SK-N-SH (cell line): ENCODE measurements at regions not wholly inside any gene's neighbourhood (a gene's known extent, or its start where the extent isn't known, plus 50 kb on each side); places are given as distances from the start of the nearest gene placed in this dataset.

Experiments used
- CTCF ChIA-PET: fragments of 300-600, 350-600 bp; formaldehyde crosslinking; extraction: SDS; loops from one replicate; lab custom pipeline; 2021; lab: Yijun Ruan, JAX
- POLR2A ChIA-PET: fragments of 350-600 bp; sonication (Branson Sonifier 250); formaldehyde crosslinking; extraction: SDS; loops from one replicate; lab custom pipeline; 2020; ENCODE audit warnings: antibody characterized with exemption, inconsistent platforms; lab: Yijun Ruan, JAX
- DNase-seq: peaks from one replicate; pipeline ENCODE4 v3.0.0; 2012
- H2AFZ ChIP-seq: fragments of 200-600 bp; sonication (generic); 2 replicates; pipeline ENCODE4 v1.8.1; 2016; ENCODE audit warnings: antibody characterized with exemption, mild to moderate bottlenecking, low read depth
- H3F3A ChIP-seq: fragments of 200-600 bp; sonication (generic); replicated peaks from 2 replicates; pipeline ENCODE3; 2016; ENCODE audit warnings: antibody characterized with exemption, mild to moderate bottlenecking; ENCODE audit not compliant: insufficient read depth
- H3K27ac ChIP-seq, 2 experiments: fragments of 200-500 bp in 1 of 2; fragments of 200-600 bp in 1 of 2; sonication (Bioruptor generic) in 1 of 2; sonication (generic), shearing (Covaris generic) in 1 of 2; 2 replicates each; pipeline versions ENCODE4 v1.5.1 to v1.6.1; 2014 to 2016; ENCODE audit warnings: low read depth in 2 of 2, inconsistent platforms in 1 of 2, low read length in 1 of 2, mild to moderate bottlenecking in 1 of 2, mixed read lengths in 1 of 2
- H3K27me3 ChIP-seq: fragments of 200-600 bp; sonication (generic), shearing (Covaris generic); 2 replicates; pipeline ENCODE4 v1.6.1; 2016; ENCODE audit warnings: mixed run types; ENCODE audit not compliant: insufficient read depth
- H3K36me3 ChIP-seq, 2 experiments: fragments of 200-500 bp in 1 of 2; fragments of 200-600 bp in 1 of 2; sonication (Bioruptor generic) in 1 of 2; sonication (generic) in 1 of 2; replicated peaks in 1 of 2; 2 replicates each; pipeline versions ENCODE3 to v1.5.1; 2014 to 2016; ENCODE audit warnings: low read length in 1 of 2, mild to moderate bottlenecking in 1 of 2; ENCODE audit not compliant: insufficient read depth in 2 of 2, control insufficient read depth in 1 of 2
- H3K4me1 ChIP-seq, 2 experiments: fragments of 200-500 bp in 1 of 2; fragments of 200-600 bp in 1 of 2; sonication (Bioruptor generic) in 1 of 2; sonication (generic), shearing (Covaris generic) in 1 of 2; 2 replicates each; pipeline versions ENCODE4 v1.5.1 to v1.6.1; 2014 to 2016; ENCODE audit warnings: low read depth in 1 of 2, low read length in 1 of 2, mixed run types in 1 of 2; ENCODE audit not compliant: insufficient read depth in 2 of 2, control insufficient read depth in 1 of 2
- H3K4me2 ChIP-seq: fragments of 200-600 bp; sonication (generic), shearing (Covaris generic); 2 replicates; pipeline ENCODE4 v1.6.1; 2017; ENCODE audit warnings: mixed run types
- H3K4me3 ChIP-seq, 2 experiments: fragments of 200-500 bp in 1 of 2; fragments of 200-600 bp in 1 of 2; sonication (Bioruptor generic) in 1 of 2; sonication (generic), shearing (Covaris generic) in 1 of 2; 2 replicates each; pipeline versions ENCODE4 v1.5.1 to v1.8.1; 2014 to 2016; ENCODE audit warnings: low read depth in 2 of 2, inconsistent platforms in 1 of 2, low read length in 1 of 2, mild to moderate bottlenecking in 1 of 2, mixed read lengths in 1 of 2, moderate library complexity in 1 of 2
- H3K79me2 ChIP-seq: fragments of 200-600 bp; sonication (generic); 2 replicates; pipeline ENCODE4 v1.8.1; 2017; ENCODE audit warnings: mild to moderate bottlenecking; ENCODE audit not compliant: insufficient read depth
- H3K9ac ChIP-seq: fragments of 200-600 bp; sonication (generic); 2 replicates; pipeline ENCODE4 v1.6.1; 2017; ENCODE audit warnings: mixed run types
- H3K9me2 ChIP-seq: fragments of 200-600 bp; sonication (generic); 2 replicates; pipeline ENCODE4 v1.6.1; 2017; ENCODE audit warnings: mixed run types
- H3K9me3 ChIP-seq: fragments of 200-600 bp; sonication (generic); 2 replicates; pipeline ENCODE4 v1.6.1; 2017; ENCODE audit warnings: mixed run types, mild to moderate bottlenecking, moderate library complexity
- H4K20me1 ChIP-seq: fragments of 200-600 bp; sonication (generic); 2 replicates; pipeline ENCODE4 v1.6.1; 2017; ENCODE audit warnings: mild to moderate bottlenecking, mixed run types; ENCODE audit not compliant: insufficient read depth
- CHD2 ChIP-seq: fragments of 150-350 bp; IDR thresholded peaks from 2 replicates; pipeline ENCODE4 v1.6.1; 2018; ENCODE audit warnings: low read length; ENCODE audit not compliant: partially characterized antibody
- ELF1 ChIP-seq: IDR thresholded peaks from 2 replicates; pipeline ENCODE4 v1.4.0; 2012
- EP300 ChIP-seq, 2 experiments: IDR thresholded peaks; 2 replicates each; pipeline versions ENCODE4 v1.4.0 to v1.6.1; 2012; ENCODE audit warnings: borderline replicate concordance in 1 of 2, low read depth in 1 of 2, low read length in 1 of 2
- FOXJ3 ChIP-seq: sonication (generic); formaldehyde crosslinking; IDR thresholded peaks from 2 replicates; pipeline ENCODE4 v1.5.1; 2020; ENCODE audit warnings: mild to moderate bottlenecking, missing genetic modification reagents
- FOXM1 ChIP-seq: IDR thresholded peaks from 2 replicates; pipeline ENCODE4 v1.4.0; 2012; ENCODE audit warnings: low read depth, mild to moderate bottlenecking
- JUND ChIP-seq: IDR thresholded peaks from 2 replicates; pipeline ENCODE4 v1.4.0; 2012
- MEF2A ChIP-seq: IDR thresholded peaks from 2 replicates; pipeline ENCODE4 v1.4.0; 2012; ENCODE audit warnings: low read depth, borderline replicate concordance
- MXI1 ChIP-seq: IDR thresholded peaks from 2 replicates; pipeline ENCODE4 v1.6.1; 2012; ENCODE audit warnings: mild to moderate bottlenecking, low read depth, low read length, improper control_type of control experiment
- RCOR1 ChIP-seq: fragments of 150-350 bp; IDR thresholded peaks from 2 replicates; pipeline ENCODE4 v1.6.1; 2017; ENCODE audit warnings: antibody characterized with exemption, low read length
- RFX5 ChIP-seq: IDR thresholded peaks from 2 replicates; pipeline ENCODE4 v1.6.1; 2012; ENCODE audit warnings: mild to moderate bottlenecking, improper control_type of control experiment, low read length
- SIN3A ChIP-seq: IDR thresholded peaks from 2 replicates; pipeline ENCODE4 v1.6.1; 2012; ENCODE audit warnings: low read depth, mild to moderate bottlenecking, low read length, moderate library complexity, borderline replicate concordance
- TAF1 ChIP-seq: IDR thresholded peaks from 2 replicates; pipeline ENCODE4 v1.6.1; 2012; ENCODE audit warnings: low read depth, mild to moderate bottlenecking, low read length, moderate library complexity, borderline replicate concordance
- TCF12 ChIP-seq: IDR thresholded peaks from 2 replicates; pipeline ENCODE4 v1.4.0; 2012
- TEAD4 ChIP-seq: IDR thresholded peaks from 2 replicates; pipeline ENCODE4 v1.4.0; 2012; ENCODE audit warnings: mild to moderate bottlenecking, borderline replicate concordance; ENCODE audit not compliant: insufficient read depth
- USF1 ChIP-seq: IDR thresholded peaks from 2 replicates; pipeline ENCODE4 v1.4.0; 2012; ENCODE audit warnings: low read depth, borderline replicate concordance
- YY1 ChIP-seq: IDR thresholded peaks from 2 replicates; pipeline ENCODE4 v1.4.0; 2012; ENCODE audit warnings: low read depth, mild to moderate bottlenecking
- WGBS: methylation state at CpG from one replicate; pipeline ENCODE4 v1.1.6; 2017; ENCODE audit warnings: low lambda C conversion rate; 5-methylcytosine and 5-hydroxymethylcytosine counted together
- TF ChIP-seq, protein P1 (sequence below): fragments of 200-600 bp; sonication (generic); IDR thresholded peaks from 2 replicates; pipeline ENCODE4 v1.6.1; 2017; ENCODE audit warnings: antibody characterized with exemption, mild to moderate bottlenecking, moderate library complexity
- TF ChIP-seq, protein P2 (sequence below): IDR thresholded peaks from 2 replicates; pipeline ENCODE4; 2012
- TF ChIP-seq, protein P3 (sequence below): IDR thresholded peaks from 2 replicates; pipeline ENCODE4 v1.6.1; 2012; ENCODE audit warnings: mild to moderate bottlenecking, low read depth, low read length, moderate library complexity

- Histone ChIP-seq H2AFZ (no peak overlapping the region), H3K4me2 (no peak overlapping the region), H4K20me1 (no peaks in the 10 kb centered on the region), H3K79me2 (no peaks in the 10 kb centered on the region), H3K27me3 (no peaks in the 10 kb centered on the region), H3K4me3 (no peak overlapping the region), H3K4me1 (no peaks in the 10 kb centered on the region; a peak in 1 of 4 replicates), H3K27ac (no peak overlapping the region), H3F3A (peaks cover 1% of the 10 kb centered on the region), H3K9ac (no peak overlapping the region)
- 91% methylated on average over 10 of the region's 11 CpGs for WGBS
- no peak for TF ChIP-seq CHD2
- TF ChIP-seq MEF2A, result no peak
- no peak for TF ChIP-seq EP300 (IDR thresholded peaks at IDR 0.05; ENCODE audit: borderline replicate concordance in 1 of 2, low read depth in 1 of 2, low read length in 1 of 2)
- TF ChIP-seq RFX5, result no peak
- no peak for TF ChIP-seq TAF1
- no peak for TF ChIP-seq TCF12
- no peak for TF ChIP-seq SIN3A
- TF ChIP-seq, protein P1, sequence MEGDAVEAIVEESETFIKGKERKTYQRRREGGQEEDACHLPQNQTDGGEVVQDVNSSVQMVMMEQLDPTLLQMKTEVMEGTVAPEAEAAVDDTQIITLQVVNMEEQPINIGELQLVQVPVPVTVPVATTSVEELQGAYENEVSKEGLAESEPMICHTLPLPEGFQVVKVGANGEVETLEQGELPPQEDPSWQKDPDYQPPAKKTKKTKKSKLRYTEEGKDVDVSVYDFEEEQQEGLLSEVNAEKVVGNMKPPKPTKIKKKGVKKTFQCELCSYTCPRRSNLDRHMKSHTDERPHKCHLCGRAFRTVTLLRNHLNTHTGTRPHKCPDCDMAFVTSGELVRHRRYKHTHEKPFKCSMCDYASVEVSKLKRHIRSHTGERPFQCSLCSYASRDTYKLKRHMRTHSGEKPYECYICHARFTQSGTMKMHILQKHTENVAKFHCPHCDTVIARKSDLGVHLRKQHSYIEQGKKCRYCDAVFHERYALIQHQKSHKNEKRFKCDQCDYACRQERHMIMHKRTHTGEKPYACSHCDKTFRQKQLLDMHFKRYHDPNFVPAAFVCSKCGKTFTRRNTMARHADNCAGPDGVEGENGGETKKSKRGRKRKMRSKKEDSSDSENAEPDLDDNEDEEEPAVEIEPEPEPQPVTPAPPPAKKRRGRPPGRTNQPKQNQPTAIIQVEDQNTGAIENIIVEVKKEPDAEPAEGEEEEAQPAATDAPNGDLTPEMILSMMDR, result no peak
- TF ChIP-seq, protein P2, sequence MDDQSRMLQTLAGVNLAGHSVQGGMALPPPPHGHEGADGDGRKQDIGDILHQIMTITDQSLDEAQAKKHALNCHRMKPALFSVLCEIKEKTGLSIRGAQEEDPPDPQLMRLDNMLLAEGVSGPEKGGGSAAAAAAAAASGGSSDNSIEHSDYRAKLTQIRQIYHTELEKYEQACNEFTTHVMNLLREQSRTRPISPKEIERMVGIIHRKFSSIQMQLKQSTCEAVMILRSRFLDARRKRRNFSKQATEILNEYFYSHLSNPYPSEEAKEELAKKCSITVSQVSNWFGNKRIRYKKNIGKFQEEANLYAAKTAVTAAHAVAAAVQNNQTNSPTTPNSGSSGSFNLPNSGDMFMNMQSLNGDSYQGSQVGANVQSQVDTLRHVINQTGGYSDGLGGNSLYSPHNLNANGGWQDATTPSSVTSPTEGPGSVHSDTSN, result no peak
- no peak for TF ChIP-seq FOXM1
- TF ChIP-seq FOXJ3, result no peak
- no peak for TF ChIP-seq TEAD4
- no peak for TF ChIP-seq ELF1
- TF ChIP-seq USF1, result no peak
- TF ChIP-seq, all 33 proteins: peak for 0
- peaks cover 5% of the 10 kb centered on the region for H3K9me3 ChIP-seq
- CTCF ChIA-PET, result no interaction called here
- POLR2A ChIA-PET, result no interaction called here
- no peaks in the 10 kb centered on the region for H3K9me2 ChIP-seq
- peaks cover 0 to 50% of the 10 kb centered on the region in 2 experiments for H3K36me3 ChIP-seq
- DNase-seq, result no peak
Measured at GRCh38 chr12:116402163-116402939, 124.9 kb upstream of the MED13L start.

DNA sequence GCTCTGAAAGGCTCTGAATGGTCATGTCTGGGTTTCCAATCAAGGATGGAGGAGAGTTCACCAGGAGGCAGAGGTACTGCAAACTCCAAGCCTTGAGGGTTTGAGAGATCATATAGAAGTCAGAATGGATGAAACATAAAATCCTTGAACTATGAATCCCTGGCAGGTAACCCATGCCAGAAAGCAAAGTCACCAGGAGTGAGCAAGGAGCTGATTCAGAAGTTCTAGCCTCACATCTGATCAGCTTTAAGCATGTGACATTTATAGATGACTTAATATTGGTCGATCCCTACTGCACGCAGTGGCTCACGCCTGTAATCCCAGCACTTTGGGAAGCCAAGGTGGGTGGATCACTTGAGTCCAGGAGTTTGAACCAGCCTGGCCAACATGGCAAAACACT is 126.1 kb upstream of the MED13L start:
- Histone ChIP-seq H3K79me2 (no peaks in the 10 kb centered on the region), H3K27ac (no peak overlapping the region), H3K9ac (no peak overlapping the region), H3K27me3 (no peaks in the 10 kb centered on the region), H4K20me1 (no peaks in the 10 kb centered on the region), H3K4me3 (no peak overlapping the region), H2AFZ (no peak overlapping the region), H3K4me2 (no peak overlapping the region), H3K36me3 (peaks cover 0 to 41% of the 10 kb centered on the region in 2 experiments), H3K9me2 (no peaks in the 10 kb centered on the region), H3K9me3 (peaks cover 5% of the 10 kb centered on the region), H3F3A (no peaks in the 10 kb centered on the region), H3K4me1 (no peaks in the 10 kb centered on the region; a peak in 1 of 4 replicates)
- ChIA-PET POLR2A (no interaction called here), CTCF (no interaction called here)
- no peak for DNase-seq
- 75% methylated on average over 3 of the region's 3 CpGs for WGBS
- TF ChIP-seq, protein P3, sequence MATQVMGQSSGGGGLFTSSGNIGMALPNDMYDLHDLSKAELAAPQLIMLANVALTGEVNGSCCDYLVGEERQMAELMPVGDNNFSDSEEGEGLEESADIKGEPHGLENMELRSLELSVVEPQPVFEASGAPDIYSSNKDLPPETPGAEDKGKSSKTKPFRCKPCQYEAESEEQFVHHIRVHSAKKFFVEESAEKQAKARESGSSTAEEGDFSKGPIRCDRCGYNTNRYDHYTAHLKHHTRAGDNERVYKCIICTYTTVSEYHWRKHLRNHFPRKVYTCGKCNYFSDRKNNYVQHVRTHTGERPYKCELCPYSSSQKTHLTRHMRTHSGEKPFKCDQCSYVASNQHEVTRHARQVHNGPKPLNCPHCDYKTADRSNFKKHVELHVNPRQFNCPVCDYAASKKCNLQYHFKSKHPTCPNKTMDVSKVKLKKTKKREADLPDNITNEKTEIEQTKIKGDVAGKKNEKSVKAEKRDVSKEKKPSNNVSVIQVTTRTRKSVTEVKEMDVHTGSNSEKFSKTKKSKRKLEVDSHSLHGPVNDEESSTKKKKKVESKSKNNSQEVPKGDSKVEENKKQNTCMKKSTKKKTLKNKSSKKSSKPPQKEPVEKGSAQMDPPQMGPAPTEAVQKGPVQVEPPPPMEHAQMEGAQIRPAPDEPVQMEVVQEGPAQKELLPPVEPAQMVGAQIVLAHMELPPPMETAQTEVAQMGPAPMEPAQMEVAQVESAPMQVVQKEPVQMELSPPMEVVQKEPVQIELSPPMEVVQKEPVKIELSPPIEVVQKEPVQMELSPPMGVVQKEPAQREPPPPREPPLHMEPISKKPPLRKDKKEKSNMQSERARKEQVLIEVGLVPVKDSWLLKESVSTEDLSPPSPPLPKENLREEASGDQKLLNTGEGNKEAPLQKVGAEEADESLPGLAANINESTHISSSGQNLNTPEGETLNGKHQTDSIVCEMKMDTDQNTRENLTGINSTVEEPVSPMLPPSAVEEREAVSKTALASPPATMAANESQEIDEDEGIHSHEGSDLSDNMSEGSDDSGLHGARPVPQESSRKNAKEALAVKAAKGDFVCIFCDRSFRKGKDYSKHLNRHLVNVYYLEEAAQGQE, result no peak
- TF ChIP-seq MXI1 (no peak), MEF2A (no peak), FOXJ3 (no peak), SIN3A (no peak), TCF12 (no peak), JUND (no peak), RCOR1 (no peak), YY1 (no peak)
- TF ChIP-seq, protein P1, result no peak
